GM23338 (cell line): ENCODE measurements at regions not wholly inside any gene's neighbourhood (a gene's known extent, or its start where the extent isn't known, plus 50 kb on each side); places are given as distances from the start of the nearest gene placed in this dataset.

Experiments
- ATAC-seq: fragments of 200-7000 bp; cut with Tn5 transposase; 3 replicates; pipeline ENCODE4 v1.9.1; 2020
- DNase-seq: peaks from one replicate; pipeline ENCODE4 v3.0.0-alpha.2; 2015; ENCODE audit warnings: low spot score
- H2AFZ ChIP-seq: fragments of 200-600 bp; sonication (generic); 2 replicates; pipeline ENCODE4 v1.8.0; 2016; ENCODE audit warnings: antibody characterized with exemption, mild to moderate bottlenecking, moderate library complexity
- H3F3A ChIP-seq: fragments of 200-600 bp; sonication (generic); replicated peaks from 2 replicates; pipeline ENCODE4 v1.8.0; 2017; ENCODE audit warnings: antibody characterized with exemption, mixed run types, low read depth
- H3K27ac ChIP-seq: fragments of 200-600 bp; sonication (generic); 2 replicates; pipeline ENCODE4 v1.6.1; 2016; ENCODE audit warnings: low read depth
- H3K27me3 ChIP-seq: fragments of 200-600 bp; sonication (generic); 2 replicates; pipeline ENCODE4 v1.8.0; 2016; ENCODE audit warnings: mild to moderate bottlenecking, mixed run types, moderate library complexity; ENCODE audit not compliant: insufficient read depth
- H3K36me3 ChIP-seq: fragments of 200-600 bp; sonication (generic); 2 replicates; pipeline ENCODE4 v1.8.0; 2016; ENCODE audit warnings: mild to moderate bottlenecking; ENCODE audit not compliant: insufficient read depth
- H3K4me1 ChIP-seq: fragments of 200-600 bp; sonication (generic); 2 replicates; pipeline ENCODE4 v1.8.0; 2016; ENCODE audit warnings: mild to moderate bottlenecking, moderate library complexity; ENCODE audit not compliant: insufficient read depth
- H3K4me2 ChIP-seq: fragments of 200-600 bp; sonication (generic); 2 replicates; pipeline ENCODE4 v1.7.1; 2017; ENCODE audit warnings: mixed run types
- H3K4me3 ChIP-seq: fragments of 200-600 bp; sonication (generic); 2 replicates; pipeline ENCODE4 v1.6.1; 2016; ENCODE audit warnings: mixed run types
- H3K79me2 ChIP-seq: fragments of 200-600 bp; sonication (generic); replicated peaks from 2 replicates; pipeline ENCODE4 v1.8.0; 2017; ENCODE audit warnings: mild to moderate bottlenecking; ENCODE audit not compliant: insufficient read depth
- H3K9me2 ChIP-seq: fragments of 200-600 bp; sonication (generic); 2 replicates; pipeline ENCODE4 v1.8.0; 2017; ENCODE audit not compliant: insufficient read depth
- H4K20me1 ChIP-seq: fragments of 200-600 bp; sonication (generic); replicated peaks from 2 replicates; pipeline ENCODE4 v1.8.0; 2017; ENCODE audit warnings: mild to moderate bottlenecking; ENCODE audit not compliant: insufficient read depth
- H3K27ac Mint-ChIP-seq: 2 replicates; pipeline ENCODE4 v1.8.0; 2020; ENCODE audit warnings: inconsistent platforms, mild to moderate bottlenecking, moderate library complexity, mixed read lengths
- H3K27me3 Mint-ChIP-seq: 3 replicates; pipeline ENCODE4 v1.8.0; 2022; ENCODE audit warnings: low read depth, mild to moderate bottlenecking, moderate library complexity, mixed read lengths, inconsistent platforms; ENCODE audit not compliant: insufficient read depth, poor library complexity
- H3K36me3 Mint-ChIP-seq: 3 replicates; pipeline ENCODE4 v1.8.0; 2021; ENCODE audit warnings: low read depth, mild to moderate bottlenecking, inconsistent platforms, moderate library complexity, mixed read lengths
- H3K4me1 Mint-ChIP-seq: 3 replicates; pipeline ENCODE4 v1.8.0; 2020; ENCODE audit warnings: mild to moderate bottlenecking, inconsistent platforms, mixed read lengths
- H3K4me3 Mint-ChIP-seq: 3 replicates; pipeline ENCODE4 v1.8.0; 2021; ENCODE audit warnings: moderate library complexity, mild to moderate bottlenecking, inconsistent platforms, mixed read lengths
- H3K9me3 Mint-ChIP-seq: 3 replicates; pipeline ENCODE4 v1.8.0; 2020; ENCODE audit warnings: moderate library complexity, mild to moderate bottlenecking, inconsistent platforms, mixed read lengths
- CREB1 ChIP-seq: fragments of 250-450 bp; sonication (Bioruptor Pico); IDR thresholded peaks from 2 replicates; pipeline ENCODE4 v1.5.0; 2020; ENCODE audit warnings: low read depth, mild to moderate bottlenecking, moderate library complexity
- CTCF ChIP-seq, 2 experiments: fragments of 200-600 bp in 1 of 2; sonication (generic) in 1 of 2; conservative IDR thresholded peaks; 2 replicates each; pipeline versions ENCODE4 v1.5.1 to v1.6.1; 2016 to 2017; ENCODE audit warnings: antibody characterized with exemption in 2 of 2, low read depth in 2 of 2, mild to moderate bottlenecking in 2 of 2, moderate library complexity in 1 of 2
- ETS1 ChIP-seq: IDR thresholded peaks from 2 replicates; pipeline ENCODE4 v1.6.1; 2016; ENCODE audit warnings: antibody characterized with exemption
- EZH2 ChIP-seq: fragments of 200-600 bp; sonication (generic); IDR thresholded peaks from one replicate; pipeline ENCODE4 v1.8.0; 2017; ENCODE audit warnings: antibody characterized with exemption, mild to moderate bottlenecking, low read depth; ENCODE audit not compliant: unreplicated experiment
- EZH2phosphoT487 ChIP-seq: fragments of 200-600 bp; sonication (generic); IDR thresholded peaks from one replicate; pipeline ENCODE4 v1.8.1; 2018; ENCODE audit warnings: antibody characterized with exemption; ENCODE audit not compliant: unreplicated experiment
- JUNB ChIP-seq: IDR thresholded peaks from one replicate; pipeline ENCODE4 v1.6.1; 2016; ENCODE audit warnings: antibody characterized with exemption; ENCODE audit not compliant: unreplicated experiment
- NANOG ChIP-seq: IDR thresholded peaks from 2 replicates; pipeline ENCODE4 v1.6.1; 2016; ENCODE audit warnings: antibody characterized with exemption, borderline replicate concordance
- POLR2AphosphoS5 ChIP-seq: IDR thresholded peaks from 2 replicates; pipeline ENCODE4 v1.6.1; 2016; ENCODE audit warnings: antibody characterized with exemption, low read depth
- STAT1 ChIP-seq: IDR thresholded peaks from one replicate; pipeline ENCODE4 v1.6.1; 2016; ENCODE audit warnings: antibody characterized with exemption; ENCODE audit not compliant: unreplicated experiment
- ZNF114 ChIP-seq: fragments of 250-450 bp; sonication (Bioruptor Pico); IDR thresholded peaks from 2 replicates; pipeline ENCODE4 v1.5.0; 2020; ENCODE audit warnings: mild to moderate bottlenecking, moderate library complexity
- ZNF331 ChIP-seq: fragments of 250-450 bp; sonication (Bioruptor Pico); IDR thresholded peaks from 2 replicates; pipeline ENCODE4 v1.5.0; 2020; ENCODE audit warnings: low read depth, mild to moderate bottlenecking, moderate library complexity
- TF ChIP-seq, protein P1 (sequence below): fragments of 250-450 bp; sonication (Bioruptor Pico); IDR thresholded peaks from 2 replicates; pipeline ENCODE4 v1.5.0; 2020; ENCODE audit warnings: mild to moderate bottlenecking, moderate library complexity
- TF ChIP-seq, protein P2 (sequence below): IDR thresholded peaks from one replicate; pipeline ENCODE4 v1.6.1; 2018; ENCODE audit warnings: antibody characterized with exemption; ENCODE audit not compliant: unreplicated experiment

DNA sequence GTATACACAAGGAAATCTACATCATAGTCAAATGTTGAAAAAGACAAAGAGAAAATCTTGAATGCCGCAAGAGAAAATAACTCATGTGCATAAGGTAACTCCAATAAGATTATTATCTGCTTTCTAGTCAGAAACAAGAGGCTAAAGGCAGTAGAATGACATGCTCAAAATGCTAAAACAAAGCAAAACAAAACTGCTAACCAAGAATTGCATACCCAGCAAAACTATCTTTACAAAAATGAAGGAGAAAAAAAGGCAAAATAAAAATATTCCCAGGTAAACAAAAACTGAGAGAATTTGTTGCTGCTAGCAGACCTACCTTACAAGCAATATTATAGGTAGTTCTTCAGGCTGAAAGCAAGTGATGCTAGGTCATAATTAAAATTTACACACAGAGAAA is 76.4 kb upstream of the TMEM158 start:
- H3K9me3 Mint-ChIP-seq = peaks cover 29% of the 10 kb centered on the region
- no peak for ATAC-seq

More for the DNA sequence above, 76.4 kb upstream of the TMEM158 start:
- no peaks in the 10 kb centered on the region for H3K4me1 Mint-ChIP-seq
- Histone ChIP-seq H3K27me3 (no peaks in the 10 kb centered on the region), H4K20me1 (no peaks in the 10 kb centered on the region), H3K4me3 (no peak overlapping the region), H3K4me1 (no peaks in the 10 kb centered on the region), H3K36me3 (peaks cover 11% of the 10 kb centered on the region), H3K27ac (no peak overlapping the region), H2AFZ (no peak overlapping the region), H3F3A (no peaks in the 10 kb centered on the region), H3K79me2 (no peaks in the 10 kb centered on the region), H3K9me2 (0 out of 2 replicates have a peak, but pooled peaks cover 3% of the 10 kb centered on the region), H3K4me2 (no peak overlapping the region)
- H3K27ac Mint-ChIP-seq = no peak overlapping the region
- H3K27me3 Mint-ChIP-seq = peaks cover 2% of the 10 kb centered on the region
- peaks cover 10% of the 10 kb centered on the region for H3K36me3 Mint-ChIP-seq
- DNase-seq = no peak
- TF ChIP-seq EZH2 (no peak), ZNF331 (CRISPR knock-in tag) (no peak), NANOG (no peak), ZNF114 (CRISPR knock-in tag) (no peak), EZH2phosphoT487 (no peak), CREB1 (CRISPR knock-in tag) (no peak), POLR2AphosphoS5 (no peak), STAT1 (no peak), JUNB (no peak), ETS1 (no peak), CTCF (conservative IDR thresholded peaks at IDR 0.05; ENCODE audit: low read depth in 2 of 2) (no peak)
- TF ChIP-seq, protein P1, sequence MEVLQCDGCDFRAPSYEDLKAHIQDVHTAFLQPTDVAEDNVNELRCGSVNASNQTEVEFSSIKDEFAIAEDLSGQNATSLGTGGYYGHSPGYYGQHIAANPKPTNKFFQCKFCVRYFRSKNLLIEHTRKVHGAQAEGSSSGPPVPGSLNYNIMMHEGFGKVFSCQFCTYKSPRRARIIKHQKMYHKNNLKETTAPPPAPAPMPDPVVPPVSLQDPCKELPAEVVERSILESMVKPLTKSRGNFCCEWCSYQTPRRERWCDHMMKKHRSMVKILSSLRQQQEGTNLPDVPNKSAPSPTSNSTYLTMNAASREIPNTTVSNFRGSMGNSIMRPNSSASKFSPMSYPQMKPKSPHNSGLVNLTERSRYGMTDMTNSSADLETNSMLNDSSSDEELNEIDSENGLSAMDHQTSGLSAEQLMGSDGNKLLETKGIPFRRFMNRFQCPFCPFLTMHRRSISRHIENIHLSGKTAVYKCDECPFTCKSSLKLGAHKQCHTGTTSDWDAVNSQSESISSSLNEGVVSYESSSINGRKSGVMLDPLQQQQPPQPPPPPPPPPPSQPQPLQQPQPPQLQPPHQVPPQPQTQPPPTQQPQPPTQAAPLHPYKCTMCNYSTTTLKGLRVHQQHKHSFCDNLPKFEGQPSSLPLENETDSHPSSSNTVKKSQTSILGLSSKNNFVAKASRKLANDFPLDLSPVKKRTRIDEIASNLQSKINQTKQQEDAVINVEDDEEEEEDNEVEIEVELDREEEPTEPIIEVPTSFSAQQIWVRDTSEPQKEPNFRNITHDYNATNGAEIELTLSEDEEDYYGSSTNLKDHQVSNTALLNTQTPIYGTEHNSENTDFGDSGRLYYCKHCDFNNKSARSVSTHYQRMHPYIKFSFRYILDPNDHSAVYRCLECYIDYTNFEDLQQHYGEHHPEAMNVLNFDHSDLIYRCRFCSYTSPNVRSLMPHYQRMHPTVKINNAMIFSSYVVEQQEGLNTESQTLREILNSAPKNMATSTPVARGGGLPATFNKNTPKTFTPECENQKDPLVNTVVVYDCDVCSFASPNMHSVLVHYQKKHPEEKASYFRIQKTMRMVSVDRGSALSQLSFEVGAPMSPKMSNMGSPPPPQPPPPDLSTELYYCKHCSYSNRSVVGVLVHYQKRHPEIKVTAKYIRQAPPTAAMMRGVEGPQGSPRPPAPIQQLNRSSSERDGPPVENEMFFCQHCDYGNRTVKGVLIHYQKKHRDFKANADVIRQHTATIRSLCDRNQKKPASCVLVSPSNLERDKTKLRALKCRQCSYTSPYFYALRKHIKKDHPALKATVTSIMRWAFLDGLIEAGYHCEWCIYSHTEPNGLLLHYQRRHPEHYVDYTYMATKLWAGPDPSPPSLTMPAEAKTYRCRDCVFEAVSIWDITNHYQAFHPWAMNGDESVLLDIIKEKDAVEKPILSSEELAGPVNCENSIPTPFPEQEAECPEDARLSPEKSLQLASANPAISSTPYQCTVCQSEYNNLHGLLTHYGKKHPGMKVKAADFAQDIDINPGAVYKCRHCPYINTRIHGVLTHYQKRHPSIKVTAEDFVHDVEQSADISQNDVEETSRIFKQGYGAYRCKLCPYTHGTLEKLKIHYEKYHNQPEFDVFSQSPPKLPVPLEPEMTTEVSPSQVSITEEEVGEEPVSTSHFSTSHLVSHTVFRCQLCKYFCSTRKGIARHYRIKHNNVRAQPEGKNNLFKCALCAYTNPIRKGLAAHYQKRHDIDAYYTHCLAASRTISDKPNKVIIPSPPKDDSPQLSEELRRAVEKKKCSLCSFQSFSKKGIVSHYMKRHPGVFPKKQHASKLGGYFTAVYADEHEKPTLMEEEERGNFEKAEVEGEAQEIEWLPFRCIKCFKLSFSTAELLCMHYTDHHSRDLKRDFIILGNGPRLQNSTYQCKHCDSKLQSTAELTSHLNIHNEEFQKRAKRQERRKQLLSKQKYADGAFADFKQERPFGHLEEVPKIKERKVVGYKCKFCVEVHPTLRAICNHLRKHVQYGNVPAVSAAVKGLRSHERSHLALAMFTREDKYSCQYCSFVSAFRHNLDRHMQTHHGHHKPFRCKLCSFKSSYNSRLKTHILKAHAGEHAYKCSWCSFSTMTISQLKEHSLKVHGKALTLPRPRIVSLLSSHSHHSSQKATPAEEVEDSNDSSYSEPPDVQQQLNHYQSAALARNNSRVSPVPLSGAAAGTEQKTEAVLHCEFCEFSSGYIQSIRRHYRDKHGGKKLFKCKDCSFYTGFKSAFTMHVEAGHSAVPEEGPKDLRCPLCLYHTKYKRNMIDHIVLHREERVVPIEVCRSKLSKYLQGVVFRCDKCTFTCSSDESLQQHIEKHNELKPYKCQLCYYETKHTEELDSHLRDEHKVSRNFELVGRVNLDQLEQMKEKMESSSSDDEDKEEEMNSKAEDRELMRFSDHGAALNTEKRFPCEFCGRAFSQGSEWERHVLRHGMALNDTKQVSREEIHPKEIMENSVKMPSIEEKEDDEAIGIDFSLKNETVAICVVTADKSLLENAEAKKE (CRISPR knock-in tag) = no peak
- TF ChIP-seq, protein P2, sequence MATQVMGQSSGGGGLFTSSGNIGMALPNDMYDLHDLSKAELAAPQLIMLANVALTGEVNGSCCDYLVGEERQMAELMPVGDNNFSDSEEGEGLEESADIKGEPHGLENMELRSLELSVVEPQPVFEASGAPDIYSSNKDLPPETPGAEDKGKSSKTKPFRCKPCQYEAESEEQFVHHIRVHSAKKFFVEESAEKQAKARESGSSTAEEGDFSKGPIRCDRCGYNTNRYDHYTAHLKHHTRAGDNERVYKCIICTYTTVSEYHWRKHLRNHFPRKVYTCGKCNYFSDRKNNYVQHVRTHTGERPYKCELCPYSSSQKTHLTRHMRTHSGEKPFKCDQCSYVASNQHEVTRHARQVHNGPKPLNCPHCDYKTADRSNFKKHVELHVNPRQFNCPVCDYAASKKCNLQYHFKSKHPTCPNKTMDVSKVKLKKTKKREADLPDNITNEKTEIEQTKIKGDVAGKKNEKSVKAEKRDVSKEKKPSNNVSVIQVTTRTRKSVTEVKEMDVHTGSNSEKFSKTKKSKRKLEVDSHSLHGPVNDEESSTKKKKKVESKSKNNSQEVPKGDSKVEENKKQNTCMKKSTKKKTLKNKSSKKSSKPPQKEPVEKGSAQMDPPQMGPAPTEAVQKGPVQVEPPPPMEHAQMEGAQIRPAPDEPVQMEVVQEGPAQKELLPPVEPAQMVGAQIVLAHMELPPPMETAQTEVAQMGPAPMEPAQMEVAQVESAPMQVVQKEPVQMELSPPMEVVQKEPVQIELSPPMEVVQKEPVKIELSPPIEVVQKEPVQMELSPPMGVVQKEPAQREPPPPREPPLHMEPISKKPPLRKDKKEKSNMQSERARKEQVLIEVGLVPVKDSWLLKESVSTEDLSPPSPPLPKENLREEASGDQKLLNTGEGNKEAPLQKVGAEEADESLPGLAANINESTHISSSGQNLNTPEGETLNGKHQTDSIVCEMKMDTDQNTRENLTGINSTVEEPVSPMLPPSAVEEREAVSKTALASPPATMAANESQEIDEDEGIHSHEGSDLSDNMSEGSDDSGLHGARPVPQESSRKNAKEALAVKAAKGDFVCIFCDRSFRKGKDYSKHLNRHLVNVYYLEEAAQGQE = no peak
- no peak overlapping the region for H3K4me3 Mint-ChIP-seq
